ENCODE measurements at regions not wholly inside any gene's neighbourhood (a gene's known extent, or its start where the extent isn't known, plus 50 kb on each side); places are given as distances from the start of the nearest gene placed in this dataset.

GRCh38 chr5:155211764-155212163 is 198.2 kb downstream of the KIF4B start:
- no TSS peak for BruUV-seq (replicated peaks)

More at GRCh38 chr5:155211764-155212163, 198.2 kb downstream of the KIF4B start:
- no peak overlapping the region for H3K9ac ChIP-seq (ENCODE audit: insufficient read depth in 1 of 2, low read depth in 2 of 2, low read length in 2 of 2)
- no peak overlapping the region for H3K4me3 ChIP-seq
- TF ChIP-seq TAF1 (IDR thresholded peaks at IDR 0.05; ENCODE audit: control insufficient read depth, extremely low read depth, insufficient read depth, low read length, severe bottlenecking) (no peak), SMARCA4 (IDR thresholded peaks at IDR 0.05) (no peak), KAT2B (IDR thresholded peaks at IDR 0.05; ENCODE audit: low read depth, low read length) (no peak), TSC22D4 (tag; IDR thresholded peaks at IDR 0.05) (no peak), PHF8 (IDR thresholded peaks at IDR 0.05; ENCODE audit: borderline replicate concordance, low read length) (no peak), ZNF316 (IDR thresholded peaks at IDR 0.05) (no peak), FOXA3 (CRISPR knock-in tag; conservative IDR thresholded peaks at IDR 0.05 in 1 of 2, IDR thresholded peaks at IDR 0.05 in 1 of 2) (no peak), LCOR (CRISPR knock-in tag; IDR thresholded peaks at IDR 0.05) (no peak), FOXK1 (CRISPR knock-in tag; IDR thresholded peaks at IDR 0.05; ENCODE audit: borderline replicate concordance) (no peak), ZNF785 (CRISPR knock-in tag; IDR thresholded peaks at IDR 0.05) (no peak), XRCC5 (IDR thresholded peaks at IDR 0.05; ENCODE audit: low read depth, low read length) (no peak), MBD2 (IDR thresholded peaks at IDR 0.05; ENCODE audit: borderline replicate concordance, low read depth) (no peak), C11orf30 (IDR thresholded peaks at IDR 0.05; ENCODE audit: low read depth) (no peak), FIP1L1 (IDR thresholded peaks at IDR 0.05; ENCODE audit: low read depth, low read length, poor library complexity, severe bottlenecking) (no peak), PTRF (tag; IDR thresholded peaks at IDR 0.05) (no peak)
- TF ChIP-seq, protein P1, sequence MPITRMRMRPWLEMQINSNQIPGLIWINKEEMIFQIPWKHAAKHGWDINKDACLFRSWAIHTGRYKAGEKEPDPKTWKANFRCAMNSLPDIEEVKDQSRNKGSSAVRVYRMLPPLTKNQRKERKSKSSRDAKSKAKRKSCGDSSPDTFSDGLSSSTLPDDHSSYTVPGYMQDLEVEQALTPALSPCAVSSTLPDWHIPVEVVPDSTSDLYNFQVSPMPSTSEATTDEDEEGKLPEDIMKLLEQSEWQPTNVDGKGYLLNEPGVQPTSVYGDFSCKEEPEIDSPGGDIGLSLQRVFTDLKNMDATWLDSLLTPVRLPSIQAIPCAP (CRISPR knock-in tag; IDR thresholded peaks at IDR 0.05; ENCODE audit: borderline replicate concordance), result no peak
- no peak overlapping the region for H3K4me2 ChIP-seq (ENCODE audit: insufficient read depth, low read length)
- H2AFZ ChIP-seq (ENCODE audit: low read depth, low read length), result no peak overlapping the region
- ChIA-PET CTCF (ENCODE audit: low intra/inter-chr PET ratio) (no interaction called here), POLR2A (no interaction called here)
- no peaks in the 10 kb centered on the region for H3K79me2 ChIP-seq (ENCODE audit: control insufficient read depth, insufficient read depth, low read length)
- no peak for FAIRE-seq
- 0% methylated on average over 1 of the region's 1 CpG for WGBS (ENCODE audit: insufficient coverage, low coverage, missing lambda C conversion rate)
- H3K27me3 ChIP-seq (ENCODE audit: control insufficient read depth in 2 of 2, insufficient read depth in 2 of 2, low read length in 2 of 2), result no peaks in the 10 kb centered on the region
- H3K27ac ChIP-seq (ENCODE audit: extremely low read depth, low read depth, low read length), result no peak overlapping the region
- no peaks in the 10 kb centered on the region for H3K9me1 ChIP-seq (ENCODE audit: control insufficient read depth, insufficient read depth, low read length)
- in situ Hi-C loops (cut with MboI), result no loop called here
- H3K36me3 ChIP-seq (ENCODE audit: control insufficient read depth, insufficient read depth, low read length), result no peaks in the 10 kb centered on the region
- no peak for ATAC-seq
- no peaks in the 10 kb centered on the region for H4K20me1 ChIP-seq (replicated peaks; ENCODE audit: control insufficient read depth, insufficient read depth, low read length)
- intact Hi-C loops (cut with micrococcal nuclease), result no loop called here
- no peak for DNase-seq (ENCODE audit: extremely low read depth in 1 of 4, low spot score in 3 of 4)
- H3K4me1 ChIP-seq (replicated peaks in 1 of 2; ENCODE audit: control insufficient read depth in 2 of 2, insufficient read depth in 2 of 2, low read length in 2 of 2), result no peaks in the 10 kb centered on the region
- H3K9me3 ChIP-seq (replicated peaks; ENCODE audit: control insufficient read depth, insufficient read depth, low read depth, low read length), result no peaks in the 10 kb centered on the region; the same call in 1 of the 2 replicates
